K562 (cell line): ENCODE measurements at regions not wholly inside any gene's neighbourhood (a gene's known extent, or its start where the extent isn't known, plus 50 kb on each side); places are given as distances from the start of the nearest gene placed in this dataset.
A peak's percentile ranks its signal among the peaks of the same experiment; 100 is the strongest.

Experiments used
- ATAC-seq: fragments of 200-7000 bp; cut with Tn5 transposase; 3 replicates; pipeline ENCODE4 v1.9.1; 2020; ENCODE audit warnings: moderate library complexity
- BruUV-seq: library from RNA; stranded (reverse); fragments of 400-500 nt; replicated peaks from 2 replicates; lab custom pipeline; 2021; lab: Mats Ljungman, UMichigan
- CTCF ChIA-PET: fragments of 300-600 bp; formaldehyde crosslinking; extraction: SDS; loops from one replicate; lab custom pipeline; 2021; ENCODE audit warnings: low intra/inter-chr PET ratio; lab: Yijun Ruan, JAX
- POLR2A ChIA-PET: fragments of 300-600, 350-650 bp; sonication (Branson Sonifier 250); formaldehyde crosslinking; extraction: SDS; loops from one replicate; lab custom pipeline; 2021; ENCODE audit warnings: antibody characterized with exemption, inconsistent platforms; lab: Yijun Ruan, JAX
- DNase-seq, 4 experiments: peaks; one replicate each; pipeline versions ENCODE4 v3.0.0 to v3.0.0-alpha.2; 2011 to 2018; ENCODE audit warnings: low spot score in 3 of 4, mixed read lengths in 3 of 4; ENCODE audit errors: extremely low read depth in 1 of 4
- FAIRE-seq: peaks from 2 replicates; lab custom pipeline; 2011; peaks lifted over from hg19 to GRCh38; lab: Jason Lieb, UNC
- H2AFZ ChIP-seq: 2 replicates; pipeline ENCODE4 v1.6.0; 2011; ENCODE audit warnings: low read depth, low read length, control low read depth, inconsistent platforms
- H3K27ac ChIP-seq: fragments of 200-600 bp; 3 replicates; pipeline ENCODE4 v1.8.0; 2011; ENCODE audit warnings: low read depth, mild to moderate bottlenecking, control low read depth, inconsistent platforms, low read length, moderate library complexity, mixed read lengths; ENCODE audit errors: extremely low read depth
- H3K27me3 ChIP-seq, 2 experiments: fragments of 300-600 bp in 1 of 2; 2 replicates in 1 of 2; 3 replicates in 1 of 2; pipeline versions ENCODE4 v1.6.0 to v1.8.0; 2011; ENCODE audit warnings: inconsistent platforms in 2 of 2, low read length in 2 of 2, mild to moderate bottlenecking in 1 of 2, mixed read lengths in 1 of 2, moderate library complexity in 1 of 2; ENCODE audit not compliant: control insufficient read depth in 2 of 2, insufficient read depth in 2 of 2
- H3K36me3 ChIP-seq: fragments of 300-600 bp; 3 replicates; pipeline ENCODE4 v1.8.0; 2011; ENCODE audit warnings: mild to moderate bottlenecking, low read length, inconsistent platforms; ENCODE audit not compliant: control insufficient read depth, insufficient read depth
- H3K4me1 ChIP-seq, 2 experiments: fragments of 200-600 bp in 1 of 2; replicated peaks in 1 of 2; 2 replicates in 1 of 2; 3 replicates in 1 of 2; pipeline versions ENCODE4 v1.5.1 to v1.8.0; 2011; ENCODE audit warnings: inconsistent platforms in 2 of 2, low read length in 2 of 2, mild to moderate bottlenecking in 1 of 2, mixed read lengths in 1 of 2, moderate library complexity in 1 of 2; ENCODE audit not compliant: control insufficient read depth in 2 of 2, insufficient read depth in 2 of 2
- H3K4me2 ChIP-seq: 2 replicates; pipeline ENCODE4 v1.6.1; 2011; ENCODE audit warnings: low read length, control low read depth, inconsistent platforms, mixed read lengths; ENCODE audit not compliant: insufficient read depth
- H3K4me3 ChIP-seq: fragments of 200-600 bp; sonication (generic), shearing (Covaris generic); 2 replicates; pipeline ENCODE4 v1.5.1; 2016; ENCODE audit warnings: control low read depth, inconsistent platforms
- H3K79me2 ChIP-seq: fragments of 200-600 bp; 3 replicates; pipeline ENCODE4 v1.8.0; 2011; ENCODE audit warnings: low read length, inconsistent platforms; ENCODE audit not compliant: control insufficient read depth, insufficient read depth
- H3K9ac ChIP-seq, 2 experiments: 2 replicates each; pipeline versions ENCODE4 v1.6.0 to v1.6.1; 2011; ENCODE audit warnings: low read depth in 2 of 2, low read length in 2 of 2, control low read depth in 1 of 2, inconsistent platforms in 1 of 2, mild to moderate bottlenecking in 1 of 2, mixed read lengths in 1 of 2; ENCODE audit not compliant: insufficient read depth in 1 of 2
- H3K9me1 ChIP-seq: one replicate; pipeline ENCODE4 v1.6.0; 2011; ENCODE audit warnings: inconsistent platforms, mild to moderate bottlenecking, low read length, moderate library complexity; ENCODE audit not compliant: control insufficient read depth, insufficient read depth
- H3K9me3 ChIP-seq: replicated peaks from 2 replicates; pipeline ENCODE4 v1.5.1; 2011; ENCODE audit warnings: low read depth, low read length, inconsistent platforms; ENCODE audit not compliant: control insufficient read depth, insufficient read depth
- H4K20me1 ChIP-seq: replicated peaks from 2 replicates; pipeline ENCODE4 v1.6.1; 2011; ENCODE audit warnings: low read length, inconsistent platforms, mixed read lengths; ENCODE audit not compliant: control insufficient read depth, insufficient read depth
- AFF1 ChIP-seq, 2 experiments: fragments of 450-650 bp; IDR thresholded peaks; 2 replicates each; pipeline ENCODE4 v1.6.1; 2018; ENCODE audit warnings: mild to moderate bottlenecking in 2 of 2, low read depth in 1 of 2; ENCODE audit not compliant: partially characterized antibody in 2 of 2
- ELF4 ChIP-seq: fragments of 450-650 bp; formaldehyde crosslinking; IDR thresholded peaks from 2 replicates; pipeline ENCODE4 v1.4.0; 2022; ENCODE audit warnings: missing genetic modification characterization
- HNRNPL ChIP-seq: fragments of 200-400 bp; formaldehyde crosslinking; IDR thresholded peaks from 2 replicates; pipeline ENCODE4 v1.6.1; 2017; ENCODE audit warnings: low read depth, mild to moderate bottlenecking, low read length
- IFI16 ChIP-seq: fragments of 250-450 bp; sonication (Bioruptor Pico); IDR thresholded peaks from 2 replicates; pipeline ENCODE4 v2.1.2; 2022; ENCODE audit warnings: mild to moderate bottlenecking, inconsistent platforms
- MCM3 ChIP-seq: fragments of 450-650 bp; IDR thresholded peaks from 2 replicates; pipeline ENCODE4 v1.6.1; 2016
- SNRNP70 ChIP-seq: fragments of 200-400 bp; formaldehyde crosslinking; optimal IDR thresholded peaks from 2 replicates; pipeline ENCODE3; 2017; ENCODE audit warnings: low read depth, low read length
- ZSCAN32 ChIP-seq: fragments of 450-650 bp; formaldehyde crosslinking; IDR thresholded peaks from 2 replicates; pipeline ENCODE4 v1.4.0; 2020; ENCODE audit warnings: mild to moderate bottlenecking, moderate library complexity
- WGBS: fragments of 100-300 bp; shearing (Covaris generic); methylation state at CpG from one replicate; pipeline ENCODE4 v1.1.6; 2016; ENCODE audit warnings: low coverage, mixed read lengths; ENCODE audit not compliant: insufficient coverage; ENCODE audit errors: missing lambda C conversion rate; 5-methylcytosine and 5-hydroxymethylcytosine counted together
- in situ Hi-C: fragments of 300-500 bp; cut with MboI; formaldehyde crosslinking; loops from 4 replicates; pipeline ENCODE4 v1.15.0; 2018; ENCODE audit warnings: inconsistent platforms, mixed read lengths
- intact Hi-C: fragments of 100-400 bp; cut with micrococcal nuclease; formaldehyde crosslinking; loops from 2 replicates; pipeline ENCODE4 v1.14.2; 2022

DNA sequence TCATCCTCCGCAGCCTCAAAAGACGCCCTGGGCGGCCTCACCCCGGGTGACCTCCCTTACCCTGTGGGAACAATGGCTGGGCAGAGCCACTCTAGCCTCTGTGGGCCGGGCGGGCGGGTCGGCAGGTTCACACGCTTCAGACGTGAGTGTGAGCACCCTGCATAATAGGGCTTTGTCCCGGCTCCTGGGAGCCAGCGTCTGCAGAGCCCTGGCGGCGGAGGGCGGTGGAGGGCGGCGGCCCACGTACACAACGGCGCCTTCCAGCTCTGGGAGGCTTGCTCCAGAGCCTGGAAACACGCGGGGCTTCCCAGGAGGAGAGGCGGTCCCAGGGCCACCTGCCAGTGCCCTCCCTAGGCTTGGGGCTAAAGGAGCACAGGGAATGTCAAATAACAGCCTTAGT lies 205.6 kb downstream of the BCL11B start (continued):
- TF ChIP-seq AFF1 (IDR thresholded peaks at IDR 0.05; ENCODE audit: low read depth in 1 of 2, partially characterized antibody in 2 of 2): no peak
- no peak for TF ChIP-seq ZSCAN32
- no peak for TF ChIP-seq MCM3

DNA sequence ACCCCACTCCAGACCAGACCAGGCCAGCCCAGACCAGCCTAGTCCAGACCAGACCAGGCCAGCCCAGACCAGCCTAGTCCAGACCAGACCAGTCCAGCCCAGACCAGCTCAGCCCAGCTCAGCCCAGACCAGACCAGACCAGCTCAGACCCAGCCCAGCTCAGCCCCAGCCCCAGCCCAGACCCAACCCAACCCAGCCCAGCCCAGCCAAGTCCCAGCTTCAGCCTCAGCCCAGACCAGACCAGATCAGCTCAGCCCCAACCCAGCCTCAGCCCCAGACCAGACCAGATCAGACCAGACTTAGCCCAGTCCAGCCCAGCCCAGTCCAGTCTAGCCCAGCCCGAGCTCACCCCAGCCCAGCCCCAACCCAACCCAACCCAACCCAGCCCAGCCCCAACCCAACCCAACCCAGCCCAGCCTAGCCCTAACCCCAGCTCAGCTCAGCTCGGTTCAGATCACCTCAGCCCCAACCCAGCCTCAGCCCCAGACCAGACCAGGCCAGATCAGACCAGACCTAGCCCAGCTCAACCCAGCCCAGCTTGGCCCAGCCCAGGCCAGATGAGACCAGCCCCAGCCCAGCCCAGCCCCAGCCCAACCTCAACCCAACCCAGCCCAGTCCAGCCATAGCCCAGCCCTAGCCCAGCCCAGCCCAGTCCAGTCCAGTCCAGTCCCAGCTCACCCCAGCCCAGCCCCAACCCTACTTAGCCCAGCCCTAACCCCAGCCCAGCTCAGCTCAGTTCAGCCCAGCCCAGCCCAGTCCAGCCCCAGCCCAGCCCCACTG lies 204.7 kb downstream of the BCL11B start:
- in situ Hi-C loops: no loop called here
- no peak for FAIRE-seq
- H3K9me3 ChIP-seq: no peaks in the 10 kb centered on the region
- H3K9me1 ChIP-seq: no peaks in the 10 kb centered on the region
- H3K27ac ChIP-seq: no peak overlapping the region
- H3K27me3 ChIP-seq: peaks cover 0 to 6% of the 10 kb centered on the region in 2 experiments; a peak in 2 of 5 replicates
- ATAC-seq: peak; percentile 34; the same call in 1 of the 3 replicates
- intact Hi-C loops: no loop called here
- DNase-seq: no peak
- POLR2A ChIA-PET: no interaction called here
- H2AFZ ChIP-seq: no peak overlapping the region
- H3K9ac ChIP-seq: no peak overlapping the region
- TF ChIP-seq ELF4 (CRISPR knock-in tag): no peak
- TF ChIP-seq IFI16 (CRISPR knock-in tag): no peak
- TF ChIP-seq SNRNP70: no peak
- no peak for TF ChIP-seq HNRNPL
- H3K79me2 ChIP-seq: no peaks in the 10 kb centered on the region
- no peak overlapping the region for H3K4me2 ChIP-seq
- H4K20me1 ChIP-seq: no peaks in the 10 kb centered on the region
- no peaks in the 10 kb centered on the region for H3K36me3 ChIP-seq
- no TSS peak for BruUV-seq
- no peak overlapping the region for H3K4me3 ChIP-seq
- H3K4me1 ChIP-seq: no peaks in the 10 kb centered on the region
- CTCF ChIA-PET: no interaction called here
- 0% methylated on average over 1 of the region's 2 CpGs for WGBS
